ENCODE measurements at regions not wholly inside any gene's neighbourhood (a gene's known extent, or its start where the extent isn't known, plus 50 kb on each side); places are given as distances from the start of the nearest gene placed in this dataset.
A peak's percentile ranks its signal among the peaks of the same experiment; 100 is the strongest.

DNA sequence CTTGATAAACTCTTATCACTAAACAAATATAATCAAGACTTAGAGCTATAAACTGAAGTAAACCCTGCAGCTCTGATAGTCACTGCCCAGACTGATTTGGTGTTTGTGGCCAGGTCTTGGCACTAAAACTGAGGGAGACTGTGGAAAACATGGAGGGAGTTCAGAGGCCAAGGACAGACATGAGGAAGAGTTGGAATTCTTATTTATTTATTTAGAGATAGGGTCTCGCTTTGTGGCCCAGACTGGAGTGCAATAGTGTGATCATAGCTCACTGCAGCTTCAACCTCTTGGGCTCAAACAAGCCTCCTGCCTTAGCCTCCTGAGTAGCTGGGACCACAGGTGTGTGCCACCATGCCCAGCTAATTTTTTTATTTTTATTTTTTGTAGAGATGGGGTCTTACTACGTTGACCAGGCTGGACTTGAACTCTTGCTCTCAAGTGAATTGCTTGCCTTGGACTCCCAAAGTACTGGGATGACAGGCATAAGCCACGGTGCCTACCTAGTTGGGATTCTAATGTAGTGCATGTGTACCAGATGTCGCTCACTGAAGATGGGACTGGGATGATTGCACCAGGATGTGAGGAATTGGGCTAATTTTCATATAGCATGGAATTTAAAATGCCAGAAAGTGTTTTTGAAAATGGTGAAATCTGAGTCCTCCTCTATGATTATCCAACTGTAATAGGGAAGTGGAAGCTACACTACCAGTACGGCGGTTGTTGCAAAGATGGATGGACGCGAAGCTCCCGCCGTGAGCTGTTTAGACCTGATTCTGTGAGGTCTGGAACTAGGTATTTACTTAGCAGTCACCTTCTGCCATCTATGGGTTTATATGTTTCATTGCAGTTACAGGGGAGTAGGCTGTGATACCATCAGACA lies 52.7 kb upstream of the CTLA4 start:
- H3K18ac ChIP-seq (ENCODE audit: extremely low read depth, low read length): no peak overlapping the region
- no peaks in the 10 kb centered on the region for H3K9me3 ChIP-seq (ENCODE audit: insufficient read depth in 2 of 2, low read depth in 1 of 2, low read length in 1 of 2)
- ChIA-PET POLR2A (ENCODE audit: partially characterized antibody) (no interaction called here), CTCF (ENCODE audit: partially characterized antibody) (interaction anchor here (0.6 to 4.2 kb wide), 41 partner anchors 9 to 1226 kb away, joined by 3 to 28 read pairs (median 4); partner anchors contain the start of gene CTLA4)
- no peaks in the 10 kb centered on the region for H3K36me3 ChIP-seq (ENCODE audit: control insufficient read depth in 2 of 4, insufficient read depth in 4 of 4, low read length in 3 of 4)
- H2BK15ac ChIP-seq (ENCODE audit: low read length): no peak overlapping the region
- peak overlapping the region in 1 of 2 experiments; percentile 20; a peak in 1 of 4 replicates for H3K4me2 ChIP-seq (ENCODE audit: insufficient read depth in 1 of 2, low read depth in 2 of 2, low read length in 2 of 2)
- no peak overlapping the region for H3K14ac ChIP-seq (ENCODE audit: insufficient read length)
- no peak overlapping the region for H2BK12ac ChIP-seq (ENCODE audit: low read depth, low read length)
- no peaks in the 10 kb centered on the region for H3K4me1 ChIP-seq (replicated peaks in 1 of 4; ENCODE audit: control insufficient read depth in 3 of 4, insufficient read depth in 4 of 4, low read length in 3 of 4)
- no peaks in the 10 kb centered on the region for H3K27me3 ChIP-seq (replicated peaks in 1 of 4; ENCODE audit: control insufficient read depth in 3 of 4, extremely low read depth in 1 of 4, insufficient read depth in 3 of 4, low read length in 3 of 4)
- H3K56ac ChIP-seq (replicated peaks; ENCODE audit: insufficient read length, low read depth, low read length): no peak overlapping the region
- H3K4me3 ChIP-seq (ENCODE audit: extremely low read depth in 1 of 4, insufficient read depth in 2 of 4, low read depth in 3 of 4, low read length in 4 of 4): no peak overlapping the region
- H2AFZ ChIP-seq (ENCODE audit: low read length): peak overlapping the region; percentile 87
- no peak overlapping the region for H2BK20ac ChIP-seq (ENCODE audit: low read length)
- no peak overlapping the region for H2BK5ac ChIP-seq (ENCODE audit: low read depth, low read length)
- 0 out of 2 replicates have a peak, but pooled peaks have one; percentile 11 for TF ChIP-seq CREB1 (IDR thresholded peaks at IDR 0.05)
- TF ChIP-seq, protein P1, sequence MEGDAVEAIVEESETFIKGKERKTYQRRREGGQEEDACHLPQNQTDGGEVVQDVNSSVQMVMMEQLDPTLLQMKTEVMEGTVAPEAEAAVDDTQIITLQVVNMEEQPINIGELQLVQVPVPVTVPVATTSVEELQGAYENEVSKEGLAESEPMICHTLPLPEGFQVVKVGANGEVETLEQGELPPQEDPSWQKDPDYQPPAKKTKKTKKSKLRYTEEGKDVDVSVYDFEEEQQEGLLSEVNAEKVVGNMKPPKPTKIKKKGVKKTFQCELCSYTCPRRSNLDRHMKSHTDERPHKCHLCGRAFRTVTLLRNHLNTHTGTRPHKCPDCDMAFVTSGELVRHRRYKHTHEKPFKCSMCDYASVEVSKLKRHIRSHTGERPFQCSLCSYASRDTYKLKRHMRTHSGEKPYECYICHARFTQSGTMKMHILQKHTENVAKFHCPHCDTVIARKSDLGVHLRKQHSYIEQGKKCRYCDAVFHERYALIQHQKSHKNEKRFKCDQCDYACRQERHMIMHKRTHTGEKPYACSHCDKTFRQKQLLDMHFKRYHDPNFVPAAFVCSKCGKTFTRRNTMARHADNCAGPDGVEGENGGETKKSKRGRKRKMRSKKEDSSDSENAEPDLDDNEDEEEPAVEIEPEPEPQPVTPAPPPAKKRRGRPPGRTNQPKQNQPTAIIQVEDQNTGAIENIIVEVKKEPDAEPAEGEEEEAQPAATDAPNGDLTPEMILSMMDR (IDR thresholded peaks at IDR 0.05; ENCODE audit: control extremely low read depth in 1 of 3, insufficient read depth in 1 of 3, low read depth in 1 of 3, low read length in 3 of 3): peak in 2 of 3 experiments; percentile 60 to 79; a peak in 3 of 4 replicates
- TF ChIP-seq RAD21 (IDR thresholded peaks at IDR 0.05 in 1 of 2, conservative IDR thresholded peaks at IDR 0.05 in 1 of 2; ENCODE audit: low read depth in 2 of 2, low read length in 2 of 2): peak; percentile 95
- TF ChIP-seq BACH1 (IDR thresholded peaks at IDR 0.05; ENCODE audit: low read length): no peak
- TF ChIP-seq YY1 (IDR thresholded peaks at IDR 0.05; ENCODE audit: low read depth, low read length): 0 out of 2 replicates have a peak, but pooled peaks have one; percentile 33
- no peak overlapping the region for H2BK120ac ChIP-seq (replicated peaks; ENCODE audit: low read depth, low read length)
- H4K91ac ChIP-seq (replicated peaks; ENCODE audit: insufficient read length, low read length): no peak overlapping the region
- H4K8ac ChIP-seq (ENCODE audit: extremely low read depth, insufficient read depth, low read length): no peak overlapping the region
- H3K4ac ChIP-seq (replicated peaks; ENCODE audit: insufficient read length, low read depth, low read length): no peak overlapping the region
- no peaks in the 10 kb centered on the region for H3K79me1 ChIP-seq (ENCODE audit: low read depth, low read length)
- H4K5ac ChIP-seq (ENCODE audit: insufficient read length, low read depth, low read length): no peak overlapping the region
- H3K79me2 ChIP-seq (ENCODE audit: control insufficient read depth in 1 of 2, insufficient read depth in 2 of 2, low read length in 2 of 2): no peaks in the 10 kb centered on the region
- WGBS, 2 experiments (ENCODE audit: extremely low coverage in 1 of 2, insufficient coverage in 1 of 2, insufficient read length in 1 of 2, insufficient replicate concordance in 2 of 2, low coverage in 1 of 2, low lambda C conversion rate in 2 of 2, missing lambda C conversion rate in 1 of 2): 63% methylated on average over 10 of the region's 10 CpGs; no CpG with 5 or more reads in 1 of the 2 experiments
- no peaks in the 10 kb centered on the region for H3K23me2 ChIP-seq (ENCODE audit: low read depth, low read length)
- no peak overlapping the region for H3K27ac ChIP-seq (ENCODE audit: low read depth, low read length)
- H2AK5ac ChIP-seq (ENCODE audit: low read depth, low read length): no peak overlapping the region
- H3K9ac ChIP-seq (replicated peaks in 1 of 4; ENCODE audit: extremely low read depth in 1 of 4, low read depth in 3 of 4, low read length in 3 of 4): no peak overlapping the region
- FAIRE-seq (peak; percentile 42), DNase-seq (ENCODE audit: low read depth in 1 of 2, low spot score in 2 of 2) (no peak)
- no peak overlapping the region for H3K23ac ChIP-seq (ENCODE audit: insufficient read length)
- H4K20me1 ChIP-seq (replicated peaks in 1 of 2; ENCODE audit: control insufficient read depth in 1 of 2, insufficient read depth in 2 of 2, low read length in 2 of 2): no peaks in the 10 kb centered on the region

Data from H1 (cell line).